GM19023 (cell line): ENCODE measurements at regions not wholly inside any gene's neighbourhood (a gene's known extent, or its start where the extent isn't known, plus 50 kb on each side); places are given as distances from the start of the nearest gene placed in this dataset.
A peak's percentile ranks its signal among the peaks of the same experiment; 100 is the strongest.
"Not testable (repeated sequence)": the region's sequence is repeated elsewhere in the genome, so short reads cannot be mapped to it uniquely, and the experiment has no call there.

Experiments used
- ATAC-seq: cut with Tn5 transposase; IDR thresholded peaks from one replicate; pipeline ENCODE4 v1.9.1; 2021; ENCODE audit warnings: mild to moderate bottlenecking, moderate library complexity; ENCODE audit not compliant: unreplicated experiment

GRCh38 chr13:50225193-50226155, 210.2 kb downstream of the KCNRG start:
- no peak for ATAC-seq

- ATAC-seq, result peak; percentile 45
Measured at GRCh38 chr13:50226515-50227155, 211.4 kb downstream of the KCNRG start.

GRCh38 chr13:50227361-50227760, 212.1 kb downstream of the KCNRG start:
- no peak for ATAC-seq

- ATAC-seq, result no peak
Measured at GRCh38 chr13:50228527-50228926, 213.3 kb downstream of the KCNRG start.

GRCh38 chr13:50229960-50230661, 214.9 kb downstream of the KCNRG start:
- no peak for ATAC-seq

GRCh38 chr13:50230662-50230978, 215.4 kb downstream of the KCNRG start:
- no peak for ATAC-seq

- not testable (repeated sequence) for ATAC-seq
Measured at GRCh38 chr13:50233574-50233973, 218.3 kb downstream of the KCNRG start.

GRCh38 chr13:50235604-50236342, 220.5 kb downstream of the KCNRG start:
- no peak for ATAC-seq

- peak; percentile 96 for ATAC-seq
Measured at GRCh38 chr13:50236898-50237318, 221.7 kb downstream of the KCNRG start.

- no peak for ATAC-seq
Measured at GRCh38 chr13:50238922-50239321, 223.7 kb downstream of the KCNRG start.

- ATAC-seq, result no peak
Measured at GRCh38 chr13:50241479-50241878, 226.2 kb downstream of the KCNRG start.

- ATAC-seq, result no peak
Measured at GRCh38 chr13:50243931-50244330, 228.7 kb downstream of the KCNRG start.

GRCh38 chr13:50244355-50244712, 229.1 kb downstream of the KCNRG start:
- ATAC-seq, result peak; percentile 19

GRCh38 chr13:50244713-50245574, 229.7 kb downstream of the KCNRG start:
- ATAC-seq, result peak; percentile 89

GRCh38 chr13:50247223-50247622, 232.0 kb downstream of the KCNRG start:
- no peak for ATAC-seq

GRCh38 chr13:50248516-50249143, 233.4 kb downstream of the KCNRG start:
- ATAC-seq, result no peak

GRCh38 chr13:50249144-50249521, 233.9 kb downstream of the KCNRG start:
- ATAC-seq, result no peak

GRCh38 chr13:50250401-50250800, 235.2 kb downstream of the KCNRG start:
- no peak for ATAC-seq

GRCh38 chr13:50255639-50256038, 240.4 kb downstream of the KCNRG start:
- ATAC-seq, result no peak
